Body of pancreas (tissue), 4 donors: ENCODE measurements at regions not wholly inside any gene's neighbourhood (a gene's known extent, or its start where the extent isn't known, plus 50 kb on each side); places are given as distances from the start of the nearest gene placed in this dataset.

Experiments used
- ATAC-seq: fragments of 150-250 bp; one replicate; pipeline ENCODE4 v1.9.1; 2016
- DNase-seq, 4 donors: peaks; one replicate each; pipeline ENCODE4 v3.0.0-alpha.2; 2019
- H3K27ac ChIP-seq, 4 donors: fragments of 200-600 bp; sonication (generic); 1 replicate in 3 of 4; 2 replicates in 1 of 4; pipeline versions ENCODE4 v1.5.1 to v1.6.1; 2016 to 2019; ENCODE audit warnings: mild to moderate bottlenecking in 1 of 4, mixed read lengths in 1 of 4, moderate library complexity in 1 of 4
- H3K27me3 ChIP-seq, 2 donors: fragments of 200-600 bp; sonication (generic); one replicate each; pipeline ENCODE4 v1.6.0; 2016; ENCODE audit warnings: mild to moderate bottlenecking in 1 of 2
- H3K36me3 ChIP-seq, 2 donors: fragments of 200-600 bp; sonication (generic); replicated peaks in 1 of 2; 2 replicates each; pipeline ENCODE4 v1.5.1; 2016; ENCODE audit warnings: low read depth in 2 of 2; ENCODE audit not compliant: insufficient read depth in 1 of 2
- H3K4me1 ChIP-seq: fragments of 200-600 bp; sonication (generic); one replicate; pipeline ENCODE4 v1.6.0; 2016
- H3K4me3 ChIP-seq, 2 donors: fragments of 200-600 bp; sonication (generic); 1 replicate in 1 of 2; 2 replicates in 1 of 2; pipeline ENCODE4 v1.5.1; 2016 to 2019
- H3K9me3 ChIP-seq, 3 donors: fragments of 200-600 bp; sonication (generic); 1 replicate in 2 of 3; 2 replicates in 1 of 3; pipeline ENCODE4 v1.5.1; 2016
- POLR2A ChIP-seq, 3 donors: fragments of 450-650 bp; IDR thresholded peaks; one replicate each; pipeline ENCODE4 v1.6.1; 2016; ENCODE audit warnings: antibody characterized with exemption in 3 of 3, mild to moderate bottlenecking in 2 of 3
- WGBS, 2 donors: methylation state at CpG; one replicate each; pipeline ENCODE4 v1.1.5; 2017; 5-methylcytosine and 5-hydroxymethylcytosine counted together
- intact Hi-C: fragments of 100-400 bp; cut with DNase I; formaldehyde crosslinking; loops from one replicate; pipeline ENCODE4 v1.15.1; 2023
- TF ChIP-seq, protein P1 (sequence below), 7 experiments: fragments of 450-650 bp in 4 of 7; fragments of 200-600 bp in 3 of 7; sonication (generic) in 3 of 7; IDR thresholded peaks; one replicate each; pipeline ENCODE4 v1.5.1; 2016 to 2019; ENCODE audit warnings: antibody characterized with exemption in 7 of 7

GRCh38 chr13:34748073-34748472, 194.0 kb upstream of the NBEA start:
- Histone ChIP-seq H3K9me3 (no peaks in the 10 kb centered on the region), H3K4me3 (no peak overlapping the region), H3K36me3 (no peaks in the 10 kb centered on the region), H3K27ac (peak overlapping the region; percentile 30 to 77 (median 61)), H3K27me3 (no peaks in the 10 kb centered on the region), H3K4me1 (peaks cover 15% of the 10 kb centered on the region)
- intact Hi-C loops = no loop called here
- DNase-seq (peak; percentile 25 to 71 (median 51)), ATAC-seq (peak; percentile 89)
- TF ChIP-seq, protein P1, sequence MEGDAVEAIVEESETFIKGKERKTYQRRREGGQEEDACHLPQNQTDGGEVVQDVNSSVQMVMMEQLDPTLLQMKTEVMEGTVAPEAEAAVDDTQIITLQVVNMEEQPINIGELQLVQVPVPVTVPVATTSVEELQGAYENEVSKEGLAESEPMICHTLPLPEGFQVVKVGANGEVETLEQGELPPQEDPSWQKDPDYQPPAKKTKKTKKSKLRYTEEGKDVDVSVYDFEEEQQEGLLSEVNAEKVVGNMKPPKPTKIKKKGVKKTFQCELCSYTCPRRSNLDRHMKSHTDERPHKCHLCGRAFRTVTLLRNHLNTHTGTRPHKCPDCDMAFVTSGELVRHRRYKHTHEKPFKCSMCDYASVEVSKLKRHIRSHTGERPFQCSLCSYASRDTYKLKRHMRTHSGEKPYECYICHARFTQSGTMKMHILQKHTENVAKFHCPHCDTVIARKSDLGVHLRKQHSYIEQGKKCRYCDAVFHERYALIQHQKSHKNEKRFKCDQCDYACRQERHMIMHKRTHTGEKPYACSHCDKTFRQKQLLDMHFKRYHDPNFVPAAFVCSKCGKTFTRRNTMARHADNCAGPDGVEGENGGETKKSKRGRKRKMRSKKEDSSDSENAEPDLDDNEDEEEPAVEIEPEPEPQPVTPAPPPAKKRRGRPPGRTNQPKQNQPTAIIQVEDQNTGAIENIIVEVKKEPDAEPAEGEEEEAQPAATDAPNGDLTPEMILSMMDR (IDR thresholded peaks at IDR 0.05) = no peak
- TF ChIP-seq POLR2A (IDR thresholded peaks at IDR 0.05) = no peak
- 36 to 52% methylated on average over 5 of the region's 5 CpGs for WGBS, 2 donors

DNA sequence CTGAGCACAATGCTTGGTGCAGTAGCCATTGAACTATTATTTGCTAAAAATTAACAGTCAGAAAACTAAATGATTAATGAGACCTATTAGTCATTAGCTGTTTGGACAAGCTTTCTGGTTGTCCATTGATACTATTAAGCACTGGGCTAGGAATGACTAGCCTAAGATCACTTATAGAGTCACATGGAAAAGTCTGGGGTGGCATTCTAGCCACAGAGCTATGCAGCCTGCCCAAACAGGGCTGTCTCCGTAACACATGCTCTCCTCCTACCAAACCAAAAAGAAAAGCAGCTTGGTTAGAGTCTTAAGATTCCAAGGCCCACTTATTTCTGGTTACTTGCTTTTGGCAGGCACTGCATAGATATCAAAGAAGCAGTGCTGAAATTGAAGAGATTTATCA, 193.5 kb upstream of the NBEA start:
- no peaks in the 10 kb centered on the region for H3K9me3 ChIP-seq
- H3K27ac ChIP-seq = peak overlapping the region; percentile 30 to 77 (median 61)
- no peaks in the 10 kb centered on the region for H3K36me3 ChIP-seq
- DNase-seq = no peak
- ATAC-seq = peak; percentile 48
- WGBS, 2 donors = 60 to 62% methylated on average over 1 of the region's 1 CpG
- H3K4me3 ChIP-seq = no peak overlapping the region
- intact Hi-C loops = no loop called here
- peaks cover 15% of the 10 kb centered on the region for H3K4me1 ChIP-seq
- TF ChIP-seq POLR2A (IDR thresholded peaks at IDR 0.05) = no peak
- TF ChIP-seq, protein P1 (IDR thresholded peaks at IDR 0.05) = no peak
- H3K27me3 ChIP-seq = no peaks in the 10 kb centered on the region

GRCh38 chr13:34749046-34749445, 193.0 kb upstream of the NBEA start:
- intact Hi-C loops = no loop called here
- ATAC-seq (no peak), DNase-seq (no peak)
- 58% methylated on average over 8 of the region's 8 CpGs for WGBS, 2 donors
- no peak for TF ChIP-seq POLR2A (IDR thresholded peaks at IDR 0.05)
- TF ChIP-seq, protein P1 (IDR thresholded peaks at IDR 0.05) = no peak
- Histone ChIP-seq H3K36me3 (no peaks in the 10 kb centered on the region), H3K9me3 (no peaks in the 10 kb centered on the region), H3K4me1 (peaks cover 15% of the 10 kb centered on the region), H3K27me3 (no peaks in the 10 kb centered on the region), H3K4me3 (no peak overlapping the region), H3K27ac (peak overlapping the region in 3 of 4 donors; percentile 54 to 77 (median 68))

GRCh38 chr13:34750078-34750931, 191.8 kb upstream of the NBEA start:
- no peak overlapping the region for H3K4me3 ChIP-seq
- ATAC-seq (peak; percentile 53), DNase-seq (peak in 3 of 4 donors; percentile 27 to 36 (median 36))
- peak overlapping the region in 3 of 4 donors; percentile 8 to 21 (median 19) for H3K27ac ChIP-seq
- no peaks in the 10 kb centered on the region for H3K27me3 ChIP-seq
- intact Hi-C loops = no loop called here
- H3K9me3 ChIP-seq = no peaks in the 10 kb centered on the region
- peaks cover 15% of the 10 kb centered on the region for H3K4me1 ChIP-seq
- TF ChIP-seq POLR2A (IDR thresholded peaks at IDR 0.05) = no peak
- TF ChIP-seq, protein P1 (IDR thresholded peaks at IDR 0.05) = no peak
- WGBS, 2 donors = 14 to 15% methylated on average over 21 of the region's 21 CpGs
- H3K36me3 ChIP-seq = no peaks in the 10 kb centered on the region
